GM23338 (cell line): ENCODE measurements at regions not wholly inside any gene's neighbourhood (a gene's known extent, or its start where the extent isn't known, plus 50 kb on each side); places are given as distances from the start of the nearest gene placed in this dataset.

Experiments
- ATAC-seq: fragments of 200-7000 bp; cut with Tn5 transposase; 3 replicates; pipeline ENCODE4 v1.9.1; 2020
- DNase-seq: peaks from one replicate; pipeline ENCODE4 v3.0.0-alpha.2; 2015; ENCODE audit warnings: low spot score
- H2AFZ ChIP-seq: fragments of 200-600 bp; sonication (generic); 2 replicates; pipeline ENCODE4 v1.8.0; 2016; ENCODE audit warnings: antibody characterized with exemption, mild to moderate bottlenecking, moderate library complexity
- H3F3A ChIP-seq: fragments of 200-600 bp; sonication (generic); replicated peaks from 2 replicates; pipeline ENCODE4 v1.8.0; 2017; ENCODE audit warnings: antibody characterized with exemption, mixed run types, low read depth
- H3K27ac ChIP-seq: fragments of 200-600 bp; sonication (generic); 2 replicates; pipeline ENCODE4 v1.6.1; 2016; ENCODE audit warnings: low read depth
- H3K27me3 ChIP-seq: fragments of 200-600 bp; sonication (generic); 2 replicates; pipeline ENCODE4 v1.8.0; 2016; ENCODE audit warnings: mild to moderate bottlenecking, mixed run types, moderate library complexity; ENCODE audit not compliant: insufficient read depth
- H3K36me3 ChIP-seq: fragments of 200-600 bp; sonication (generic); 2 replicates; pipeline ENCODE4 v1.8.0; 2016; ENCODE audit warnings: mild to moderate bottlenecking; ENCODE audit not compliant: insufficient read depth
- H3K4me1 ChIP-seq: fragments of 200-600 bp; sonication (generic); 2 replicates; pipeline ENCODE4 v1.8.0; 2016; ENCODE audit warnings: mild to moderate bottlenecking, moderate library complexity; ENCODE audit not compliant: insufficient read depth
- H3K4me2 ChIP-seq: fragments of 200-600 bp; sonication (generic); 2 replicates; pipeline ENCODE4 v1.7.1; 2017; ENCODE audit warnings: mixed run types
- H3K4me3 ChIP-seq: fragments of 200-600 bp; sonication (generic); 2 replicates; pipeline ENCODE4 v1.6.1; 2016; ENCODE audit warnings: mixed run types
- H3K79me2 ChIP-seq: fragments of 200-600 bp; sonication (generic); replicated peaks from 2 replicates; pipeline ENCODE4 v1.8.0; 2017; ENCODE audit warnings: mild to moderate bottlenecking; ENCODE audit not compliant: insufficient read depth
- H3K9me2 ChIP-seq: fragments of 200-600 bp; sonication (generic); 2 replicates; pipeline ENCODE4 v1.8.0; 2017; ENCODE audit not compliant: insufficient read depth
- H4K20me1 ChIP-seq: fragments of 200-600 bp; sonication (generic); replicated peaks from 2 replicates; pipeline ENCODE4 v1.8.0; 2017; ENCODE audit warnings: mild to moderate bottlenecking; ENCODE audit not compliant: insufficient read depth
- H3K27ac Mint-ChIP-seq: 2 replicates; pipeline ENCODE4 v1.8.0; 2020; ENCODE audit warnings: inconsistent platforms, mild to moderate bottlenecking, moderate library complexity, mixed read lengths
- H3K27me3 Mint-ChIP-seq: 3 replicates; pipeline ENCODE4 v1.8.0; 2022; ENCODE audit warnings: low read depth, mild to moderate bottlenecking, moderate library complexity, mixed read lengths, inconsistent platforms; ENCODE audit not compliant: insufficient read depth, poor library complexity
- H3K36me3 Mint-ChIP-seq: 3 replicates; pipeline ENCODE4 v1.8.0; 2021; ENCODE audit warnings: low read depth, mild to moderate bottlenecking, inconsistent platforms, moderate library complexity, mixed read lengths
- H3K4me1 Mint-ChIP-seq: 3 replicates; pipeline ENCODE4 v1.8.0; 2020; ENCODE audit warnings: mild to moderate bottlenecking, inconsistent platforms, mixed read lengths
- H3K4me3 Mint-ChIP-seq: 3 replicates; pipeline ENCODE4 v1.8.0; 2021; ENCODE audit warnings: moderate library complexity, mild to moderate bottlenecking, inconsistent platforms, mixed read lengths
- H3K9me3 Mint-ChIP-seq: 3 replicates; pipeline ENCODE4 v1.8.0; 2020; ENCODE audit warnings: moderate library complexity, mild to moderate bottlenecking, inconsistent platforms, mixed read lengths
- CREB1 ChIP-seq: fragments of 250-450 bp; sonication (Bioruptor Pico); IDR thresholded peaks from 2 replicates; pipeline ENCODE4 v1.5.0; 2020; ENCODE audit warnings: low read depth, mild to moderate bottlenecking, moderate library complexity
- CTCF ChIP-seq, 2 experiments: fragments of 200-600 bp in 1 of 2; sonication (generic) in 1 of 2; conservative IDR thresholded peaks; 2 replicates each; pipeline versions ENCODE4 v1.5.1 to v1.6.1; 2016 to 2017; ENCODE audit warnings: antibody characterized with exemption in 2 of 2, low read depth in 2 of 2, mild to moderate bottlenecking in 2 of 2, moderate library complexity in 1 of 2
- EZH2 ChIP-seq: fragments of 200-600 bp; sonication (generic); IDR thresholded peaks from one replicate; pipeline ENCODE4 v1.8.0; 2017; ENCODE audit warnings: antibody characterized with exemption, mild to moderate bottlenecking, low read depth; ENCODE audit not compliant: unreplicated experiment
- EZH2phosphoT487 ChIP-seq: fragments of 200-600 bp; sonication (generic); IDR thresholded peaks from one replicate; pipeline ENCODE4 v1.8.1; 2018; ENCODE audit warnings: antibody characterized with exemption; ENCODE audit not compliant: unreplicated experiment
- JUNB ChIP-seq: IDR thresholded peaks from one replicate; pipeline ENCODE4 v1.6.1; 2016; ENCODE audit warnings: antibody characterized with exemption; ENCODE audit not compliant: unreplicated experiment
- POLR2AphosphoS5 ChIP-seq: IDR thresholded peaks from 2 replicates; pipeline ENCODE4 v1.6.1; 2016; ENCODE audit warnings: antibody characterized with exemption, low read depth
- REST ChIP-seq: IDR thresholded peaks from one replicate; pipeline ENCODE4 v1.6.1; 2018; ENCODE audit warnings: antibody characterized with exemption; ENCODE audit not compliant: unreplicated experiment
- ZNF114 ChIP-seq: fragments of 250-450 bp; sonication (Bioruptor Pico); IDR thresholded peaks from 2 replicates; pipeline ENCODE4 v1.5.0; 2020; ENCODE audit warnings: mild to moderate bottlenecking, moderate library complexity
- ZNF331 ChIP-seq: fragments of 250-450 bp; sonication (Bioruptor Pico); IDR thresholded peaks from 2 replicates; pipeline ENCODE4 v1.5.0; 2020; ENCODE audit warnings: low read depth, mild to moderate bottlenecking, moderate library complexity
- TF ChIP-seq, protein P1 (sequence below): IDR thresholded peaks from 2 replicates; pipeline ENCODE4 v1.6.1; 2016; ENCODE audit warnings: antibody characterized with exemption

- no peaks in the 10 kb centered on the region for H3K79me2 ChIP-seq
- TF ChIP-seq EZH2phosphoT487 (no peak), POLR2AphosphoS5 (no peak), ZNF114 (CRISPR knock-in tag) (no peak), CREB1 (CRISPR knock-in tag) (no peak), JUNB (no peak), CTCF (conservative IDR thresholded peaks at IDR 0.05; ENCODE audit: low read depth in 2 of 2) (no peak), REST (no peak), ZNF331 (CRISPR knock-in tag) (no peak)
- TF ChIP-seq, protein P1, sequence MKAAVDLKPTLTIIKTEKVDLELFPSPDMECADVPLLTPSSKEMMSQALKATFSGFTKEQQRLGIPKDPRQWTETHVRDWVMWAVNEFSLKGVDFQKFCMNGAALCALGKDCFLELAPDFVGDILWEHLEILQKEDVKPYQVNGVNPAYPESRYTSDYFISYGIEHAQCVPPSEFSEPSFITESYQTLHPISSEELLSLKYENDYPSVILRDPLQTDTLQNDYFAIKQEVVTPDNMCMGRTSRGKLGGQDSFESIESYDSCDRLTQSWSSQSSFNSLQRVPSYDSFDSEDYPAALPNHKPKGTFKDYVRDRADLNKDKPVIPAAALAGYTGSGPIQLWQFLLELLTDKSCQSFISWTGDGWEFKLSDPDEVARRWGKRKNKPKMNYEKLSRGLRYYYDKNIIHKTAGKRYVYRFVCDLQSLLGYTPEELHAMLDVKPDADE = no peak
- no peak overlapping the region for H3K4me2 ChIP-seq
- no peaks in the 10 kb centered on the region for H3K4me1 Mint-ChIP-seq
- H3K4me1 ChIP-seq = no peaks in the 10 kb centered on the region
- H3K27me3 Mint-ChIP-seq = peaks cover 6% of the 10 kb centered on the region
- no peak for ATAC-seq
- no peak overlapping the region for H3K27ac ChIP-seq
- H3K4me3 ChIP-seq = no peak overlapping the region
- no peaks in the 10 kb centered on the region for H3K27me3 ChIP-seq
- H3K36me3 ChIP-seq = no peaks in the 10 kb centered on the region
- H2AFZ ChIP-seq = no peak overlapping the region
- H3K9me3 Mint-ChIP-seq = no peaks in the 10 kb centered on the region
- H3K36me3 Mint-ChIP-seq = no peaks in the 10 kb centered on the region
- no peaks in the 10 kb centered on the region for H4K20me1 ChIP-seq
- no peak overlapping the region for H3K27ac Mint-ChIP-seq
- DNase-seq = no peak
- no peak overlapping the region for H3K4me3 Mint-ChIP-seq
- no peaks in the 10 kb centered on the region for H3F3A ChIP-seq
- peaks cover 13% of the 10 kb centered on the region; the same call in 1 of the 2 replicates for H3K9me2 ChIP-seq
Observed at GRCh38 chr1:177786176-177786745, 183.6 kb downstream of the SEC16B start.

DNA sequence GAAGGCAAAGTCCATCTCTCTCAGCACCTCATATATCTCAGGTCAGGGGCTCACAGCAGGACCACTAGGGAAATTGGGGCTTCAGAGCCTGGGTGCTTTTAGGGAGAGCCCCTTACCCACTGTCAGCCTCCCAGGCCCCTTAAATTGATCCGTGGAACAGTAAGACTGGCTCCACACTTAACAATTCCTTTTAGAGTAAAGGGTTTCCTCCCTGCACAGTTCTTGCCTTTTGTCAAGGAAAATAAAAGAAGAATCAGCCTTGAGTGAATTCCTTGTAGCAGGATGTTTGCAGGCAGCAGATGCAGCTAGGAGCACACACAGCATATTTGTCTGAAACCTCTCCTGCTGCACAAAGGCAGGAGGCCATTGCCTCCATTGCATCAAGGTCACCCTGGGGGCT, 184.9 kb downstream of the SEC16B start:
- Histone ChIP-seq H3F3A (no peaks in the 10 kb centered on the region), H3K4me1 (no peaks in the 10 kb centered on the region), H3K79me2 (no peaks in the 10 kb centered on the region), H3K27me3 (no peaks in the 10 kb centered on the region), H3K4me3 (no peak overlapping the region), H4K20me1 (no peaks in the 10 kb centered on the region), H3K4me2 (no peak overlapping the region), H3K9me2 (peaks cover 13% of the 10 kb centered on the region; the same call in 1 of the 2 replicates), H3K27ac (no peak overlapping the region), H3K36me3 (no peaks in the 10 kb centered on the region), H2AFZ (no peak overlapping the region)
- no peak for DNase-seq
- H3K4me1 Mint-ChIP-seq = peaks cover 4% of the 10 kb centered on the region; the same call in 1 of the 3 replicates
- no peaks in the 10 kb centered on the region for H3K9me3 Mint-ChIP-seq
- H3K4me3 Mint-ChIP-seq = no peak overlapping the region
- TF ChIP-seq POLR2AphosphoS5 (no peak), EZH2 (no peak)
- no peaks in the 10 kb centered on the region for H3K36me3 Mint-ChIP-seq
- no peak overlapping the region for H3K27ac Mint-ChIP-seq
- peaks cover 3% of the 10 kb centered on the region for H3K27me3 Mint-ChIP-seq
- no peak for ATAC-seq
